ENCODE measurements at regions not wholly inside any gene's neighbourhood (a gene's known extent, or its start where the extent isn't known, plus 50 kb on each side); places are given as distances from the start of the nearest gene placed in this dataset.

DNA sequence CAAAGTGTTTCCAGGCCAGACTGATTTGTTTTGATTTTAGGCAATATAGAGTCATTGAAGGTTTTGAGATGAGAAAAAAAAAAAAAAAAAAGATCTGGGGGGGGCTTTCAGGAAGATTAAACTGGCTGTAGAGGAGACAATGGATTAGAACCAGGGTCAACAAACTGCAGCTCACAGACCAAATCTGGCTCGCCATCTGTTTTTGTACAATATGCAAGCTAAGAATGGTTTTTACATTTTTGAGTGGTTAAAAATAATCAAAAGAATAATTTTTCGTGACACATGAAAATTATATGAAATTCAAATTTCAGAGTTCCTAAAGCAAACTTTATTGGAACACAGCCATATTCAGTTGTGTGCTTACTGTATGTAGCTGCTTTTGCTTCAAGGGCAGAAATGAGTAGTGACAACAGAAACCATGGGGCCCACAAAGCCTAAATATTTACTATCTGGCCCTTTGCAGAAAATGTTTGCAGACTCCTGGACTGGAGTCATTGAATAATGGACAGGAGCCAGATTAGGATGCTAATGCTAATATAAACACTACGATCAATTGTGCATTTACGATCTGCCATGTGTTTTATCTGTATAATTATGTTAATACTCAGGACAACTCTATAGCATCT, 375.7 kb upstream of the DAB1 start (continued):
- no peak for TF ChIP-seq HBP1 (CRISPR knock-in tag; IDR thresholded peaks at IDR 0.05)
- TF ChIP-seq NR1H2 (CRISPR knock-in tag; IDR thresholded peaks at IDR 0.05) = no peak
- TF ChIP-seq, protein P1, sequence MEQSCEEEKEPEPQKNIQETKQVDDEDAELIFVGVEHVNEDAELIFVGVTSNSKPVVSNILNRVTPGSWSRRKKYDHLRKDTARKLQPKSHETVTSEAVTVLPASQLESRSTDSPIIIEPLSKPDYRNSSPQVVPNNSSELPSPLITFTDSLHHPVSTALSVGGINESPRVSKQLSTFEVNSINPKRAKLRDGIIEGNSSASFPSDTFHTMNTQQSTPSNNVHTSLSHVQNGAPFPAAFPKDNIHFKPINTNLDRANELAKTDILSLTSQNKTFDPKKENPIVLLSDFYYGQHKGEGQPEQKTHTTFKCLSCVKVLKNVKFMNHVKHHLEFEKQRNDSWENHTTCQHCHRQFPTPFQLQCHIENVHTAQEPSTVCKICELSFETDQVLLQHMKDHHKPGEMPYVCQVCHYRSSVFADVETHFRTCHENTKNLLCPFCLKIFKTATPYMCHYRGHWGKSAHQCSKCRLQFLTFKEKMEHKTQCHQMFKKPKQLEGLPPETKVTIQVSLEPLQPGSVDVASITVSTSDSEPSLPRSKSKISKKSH (CRISPR knock-in tag; IDR thresholded peaks at IDR 0.05) = no peak

DNA sequence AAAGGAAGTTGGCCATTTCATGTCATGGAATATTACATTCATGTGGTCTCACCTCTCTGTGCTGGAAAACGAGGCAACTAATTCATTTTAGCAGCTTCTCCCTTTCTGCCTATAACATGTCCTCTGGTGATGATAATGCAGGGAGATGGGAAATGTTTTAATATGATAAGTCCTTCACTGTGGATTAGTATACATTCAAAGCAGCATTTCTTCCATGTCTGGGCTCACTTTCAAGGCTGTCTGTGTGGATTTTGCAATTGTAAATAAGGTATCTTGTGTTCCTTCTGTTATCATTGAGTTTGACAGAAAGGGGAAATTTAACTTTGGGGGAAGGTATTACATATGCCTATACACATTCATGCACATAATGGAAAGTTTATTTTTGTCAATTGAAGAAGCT, 374.7 kb upstream of the DAB1 start:
- H3K9ac ChIP-seq (ENCODE audit: insufficient read depth in 1 of 2, low read depth in 2 of 2, low read length in 2 of 2) = no peak overlapping the region
- no peaks in the 10 kb centered on the region for H4K20me1 ChIP-seq (replicated peaks; ENCODE audit: control insufficient read depth, insufficient read depth, low read length)
- no peak overlapping the region for H3K4me3 ChIP-seq
- no peak overlapping the region for H3K4me2 ChIP-seq (ENCODE audit: insufficient read depth, low read length)
- in situ Hi-C loops (cut with MboI) = no loop called here
- no peaks in the 10 kb centered on the region for H3K36me3 ChIP-seq (ENCODE audit: control insufficient read depth, insufficient read depth, low read length)
- H3K4me1 ChIP-seq (replicated peaks in 1 of 2; ENCODE audit: control insufficient read depth in 2 of 2, insufficient read depth in 2 of 2, low read length in 2 of 2) = no peaks in the 10 kb centered on the region; a peak in 1 of 5 replicates
- no peaks in the 10 kb centered on the region for H3K27me3 ChIP-seq (ENCODE audit: control insufficient read depth in 2 of 2, insufficient read depth in 2 of 2, low read length in 2 of 2)
- no peak overlapping the region for H3K27ac ChIP-seq (ENCODE audit: extremely low read depth, low read depth, low read length)
- BruUV-seq (replicated peaks) = no TSS peak
- DNase-seq (ENCODE audit: extremely low read depth in 1 of 4, low spot score in 3 of 4) (no peak), FAIRE-seq (no peak), ATAC-seq (no peak)
- H3K9me3 ChIP-seq (replicated peaks; ENCODE audit: control insufficient read depth, insufficient read depth, low read depth, low read length) = no peaks in the 10 kb centered on the region
- intact Hi-C loops (cut with micrococcal nuclease) = no loop called here
- CTCF ChIA-PET (ENCODE audit: low intra/inter-chr PET ratio) = no interaction called here
- POLR2A ChIA-PET = no interaction called here
- no peaks in the 10 kb centered on the region for H3K9me1 ChIP-seq (ENCODE audit: control insufficient read depth, insufficient read depth, low read length)
- no peaks in the 10 kb centered on the region for H3K79me2 ChIP-seq (ENCODE audit: control insufficient read depth, insufficient read depth, low read length)
- H2AFZ ChIP-seq (ENCODE audit: low read depth, low read length) = no peak overlapping the region
- 0% methylated on average over 1 of the region's 1 CpG for WGBS (ENCODE audit: insufficient coverage, low coverage, missing lambda C conversion rate)
- TF ChIP-seq ZNF324 (CRISPR knock-in tag; IDR thresholded peaks at IDR 0.05) (no peak), NCOA2 (IDR thresholded peaks at IDR 0.05; ENCODE audit: partially characterized antibody in 2 of 2) (no peak), MED1 (CRISPR knock-in tag; IDR thresholded peaks at IDR 0.05; ENCODE audit: borderline replicate concordance) (no peak), ATF7 (IDR thresholded peaks at IDR 0.05) (no peak), NR2C1 (IDR thresholded peaks at IDR 0.05) (no peak), NR2C1 (tag; IDR thresholded peaks at IDR 0.05) (no peak), SAP30 (IDR thresholded peaks at IDR 0.05; ENCODE audit: borderline replicate concordance, insufficient read depth, low read depth, low read length, poor library complexity, severe bottlenecking) (no peak), PHF20 (IDR thresholded peaks at IDR 0.05; ENCODE audit: partially characterized antibody) (no peak), E2F8 (IDR thresholded peaks at IDR 0.05; ENCODE audit: low read depth, partially characterized antibody) (no peak), DDX20 (tag; IDR thresholded peaks at IDR 0.05; ENCODE audit: low read depth) (no peak)

Measured in K562 (cell line).